ENCODE measurements at regions not wholly inside any gene's neighbourhood (a gene's known extent, or its start where the extent isn't known, plus 50 kb on each side); places are given as distances from the start of the nearest gene placed in this dataset.

DNA sequence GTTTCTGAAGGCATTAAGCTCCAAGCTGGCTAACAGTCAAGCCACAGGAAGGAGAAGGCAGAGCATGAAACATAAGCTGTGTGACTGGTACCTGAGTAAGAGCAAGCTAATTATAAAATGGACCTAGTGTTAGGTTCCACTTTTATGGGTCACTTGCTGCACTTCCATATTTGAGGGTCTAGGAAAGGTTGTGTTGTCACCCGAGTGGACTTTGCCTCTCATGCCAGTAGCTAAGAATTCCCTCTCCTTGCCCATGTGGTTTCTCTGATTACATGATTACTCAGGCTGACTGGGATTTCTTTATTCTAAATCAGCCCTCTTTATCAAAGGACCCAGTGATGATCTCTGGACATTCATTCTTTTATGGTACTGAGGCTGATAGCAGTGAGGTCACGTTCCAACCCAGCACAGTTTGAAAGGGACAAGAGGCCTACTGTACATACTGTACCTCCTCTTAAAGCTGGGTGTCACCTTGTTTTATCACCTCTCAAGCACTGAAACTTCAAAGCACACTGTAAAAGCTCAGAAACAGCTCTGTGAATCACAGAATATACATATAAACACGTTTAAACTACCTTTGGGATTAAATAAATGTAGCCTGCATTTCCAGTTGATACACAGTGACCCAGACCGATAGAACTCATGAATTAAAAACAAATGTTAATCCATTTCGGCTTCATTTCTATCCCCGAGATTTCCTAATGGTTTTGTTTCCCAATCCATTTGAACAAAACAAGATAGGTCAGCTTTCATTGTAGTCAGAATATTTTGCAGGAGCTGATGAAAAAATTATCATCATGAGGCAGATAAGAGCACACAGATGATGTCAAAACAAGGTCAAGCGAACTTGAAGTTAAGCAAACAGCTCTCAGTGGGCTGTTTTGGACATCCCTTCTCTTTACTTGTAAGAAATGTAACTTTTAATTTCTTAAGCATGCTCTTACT is 96.5 kb downstream of the ALDH8A1 start (continued):
- TF ChIP-seq, protein P1, sequence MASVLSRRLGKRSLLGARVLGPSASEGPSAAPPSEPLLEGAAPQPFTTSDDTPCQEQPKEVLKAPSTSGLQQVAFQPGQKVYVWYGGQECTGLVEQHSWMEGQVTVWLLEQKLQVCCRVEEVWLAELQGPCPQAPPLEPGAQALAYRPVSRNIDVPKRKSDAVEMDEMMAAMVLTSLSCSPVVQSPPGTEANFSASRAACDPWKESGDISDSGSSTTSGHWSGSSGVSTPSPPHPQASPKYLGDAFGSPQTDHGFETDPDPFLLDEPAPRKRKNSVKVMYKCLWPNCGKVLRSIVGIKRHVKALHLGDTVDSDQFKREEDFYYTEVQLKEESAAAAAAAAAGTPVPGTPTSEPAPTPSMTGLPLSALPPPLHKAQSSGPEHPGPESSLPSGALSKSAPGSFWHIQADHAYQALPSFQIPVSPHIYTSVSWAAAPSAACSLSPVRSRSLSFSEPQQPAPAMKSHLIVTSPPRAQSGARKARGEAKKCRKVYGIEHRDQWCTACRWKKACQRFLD (CRISPR knock-in tag; IDR thresholded peaks at IDR 0.05), result no peak
- TF ChIP-seq ZNF695 (CRISPR knock-in tag; IDR thresholded peaks at IDR 0.05), result no peak
- TF ChIP-seq, protein P2, sequence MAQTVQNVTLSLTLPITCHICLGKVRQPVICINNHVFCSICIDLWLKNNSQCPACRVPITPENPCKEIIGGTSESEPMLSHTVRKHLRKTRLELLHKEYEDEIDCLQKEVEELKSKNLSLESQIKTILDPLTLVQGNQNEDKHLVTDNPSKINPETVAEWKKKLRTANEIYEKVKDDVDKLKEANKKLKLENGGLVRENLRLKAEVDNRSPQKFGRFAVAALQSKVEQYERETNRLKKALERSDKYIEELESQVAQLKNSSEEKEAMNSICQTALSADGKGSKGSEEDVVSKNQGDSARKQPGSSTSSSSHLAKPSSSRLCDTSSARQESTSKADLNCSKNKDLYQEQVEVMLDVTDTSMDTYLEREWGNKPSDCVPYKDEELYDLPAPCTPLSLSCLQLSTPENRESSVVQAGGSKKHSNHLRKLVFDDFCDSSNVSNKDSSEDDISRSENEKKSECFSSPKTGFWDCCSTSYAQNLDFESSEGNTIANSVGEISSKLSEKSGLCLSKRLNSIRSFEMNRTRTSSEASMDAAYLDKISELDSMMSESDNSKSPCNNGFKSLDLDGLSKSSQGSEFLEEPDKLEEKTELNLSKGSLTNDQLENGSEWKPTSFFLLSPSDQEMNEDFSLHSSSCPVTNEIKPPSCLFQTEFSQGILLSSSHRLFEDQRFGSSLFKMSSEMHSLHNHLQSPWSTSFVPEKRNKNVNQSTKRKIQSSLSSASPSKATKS (CRISPR knock-in tag; IDR thresholded peaks at IDR 0.05), result no peak
- TF ChIP-seq, protein P3, sequence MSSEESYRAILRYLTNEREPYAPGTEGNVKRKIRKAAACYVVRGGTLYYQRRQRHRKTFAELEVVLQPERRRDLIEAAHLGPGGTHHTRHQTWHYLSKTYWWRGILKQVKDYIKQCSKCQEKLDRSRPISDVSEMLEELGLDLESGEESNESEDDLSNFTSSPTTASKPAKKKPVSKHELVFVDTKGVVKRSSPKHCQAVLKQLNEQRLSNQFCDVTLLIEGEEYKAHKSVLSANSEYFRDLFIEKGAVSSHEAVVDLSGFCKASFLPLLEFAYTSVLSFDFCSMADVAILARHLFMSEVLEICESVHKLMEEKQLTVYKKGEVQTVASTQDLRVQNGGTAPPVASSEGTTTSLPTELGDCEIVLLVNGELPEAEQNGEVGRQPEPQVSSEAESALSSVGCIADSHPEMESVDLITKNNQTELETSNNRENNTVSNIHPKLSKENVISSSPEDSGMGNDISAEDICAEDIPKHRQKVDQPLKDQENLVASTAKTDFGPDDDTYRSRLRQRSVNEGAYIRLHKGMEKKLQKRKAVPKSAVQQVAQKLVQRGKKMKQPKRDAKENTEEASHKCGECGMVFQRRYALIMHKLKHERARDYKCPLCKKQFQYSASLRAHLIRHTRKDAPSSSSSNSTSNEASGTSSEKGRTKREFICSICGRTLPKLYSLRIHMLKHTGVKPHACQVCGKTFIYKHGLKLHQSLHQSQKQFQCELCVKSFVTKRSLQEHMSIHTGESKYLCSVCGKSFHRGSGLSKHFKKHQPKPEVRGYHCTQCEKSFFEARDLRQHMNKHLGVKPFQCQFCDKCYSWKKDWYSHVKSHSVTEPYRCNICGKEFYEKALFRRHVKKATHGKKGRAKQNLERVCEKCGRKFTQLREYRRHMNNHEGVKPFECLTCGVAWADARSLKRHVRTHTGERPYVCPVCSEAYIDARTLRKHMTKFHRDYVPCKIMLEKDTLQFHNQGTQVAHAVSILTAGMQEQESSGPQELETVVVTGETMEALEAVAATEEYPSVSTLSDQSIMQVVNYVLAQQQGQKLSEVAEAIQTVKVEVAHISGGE (CRISPR knock-in tag; IDR thresholded peaks at IDR 0.05), result no peak
- no peak for TF ChIP-seq RHOXF2B (CRISPR knock-in tag; conservative IDR thresholded peaks at IDR 0.05)
- TF ChIP-seq CBFA2T2 (conservative IDR thresholded peaks at IDR 0.05), result no peak
- TF ChIP-seq STAT5B (CRISPR knock-in tag; IDR thresholded peaks at IDR 0.05), result no peak
